Left lung (tissue), 4 donors: ENCODE measurements at regions not wholly inside any gene's neighbourhood (a gene's known extent, or its start where the extent isn't known, plus 50 kb on each side); places are given as distances from the start of the nearest gene placed in this dataset.

Experiments
- ATAC-seq: fragments of 200-7000 bp; cut with Tn5 transposase; one replicate; pipeline ENCODE4 v1.9.1; 2020; ENCODE audit warnings: moderate library complexity
- DNase-seq, 4 donors: peaks; one replicate each; pipeline ENCODE4 v3.0.0-alpha.2; 2013 to 2020
- H3K27ac ChIP-seq, 2 donors: fragments of 200-600 bp; sonication (generic) in 1 of 2; one replicate each; pipeline versions ENCODE4 v1.5.0 to v1.8.0; 2020 to 2021
- H3K27me3 ChIP-seq, 2 donors: fragments of 200-600 bp; sonication (generic) in 1 of 2; one replicate each; pipeline versions ENCODE4 v1.5.0 to v1.8.0; 2020 to 2021
- H3K36me3 ChIP-seq, 2 donors: fragments of 200-600 bp; sonication (generic) in 1 of 2; one replicate each; pipeline versions ENCODE4 v1.5.0 to v1.8.0; 2020 to 2021
- H3K4me1 ChIP-seq, 2 donors: fragments of 200-600 bp; one replicate each; pipeline ENCODE4 v1.8.0; 2021
- H3K4me3 ChIP-seq, 2 donors: fragments of 200-600 bp; sonication (generic) in 1 of 2; one replicate each; pipeline versions ENCODE4 v1.5.0 to v1.8.0; 2020 to 2021; ENCODE audit warnings: mild to moderate bottlenecking in 1 of 2
- H3K9me3 ChIP-seq, 2 donors: fragments of 200-600 bp; sonication (generic) in 1 of 2; one replicate each; pipeline versions ENCODE4 v1.5.0 to v1.8.0; 2020 to 2021
- CTCF ChIP-seq, 2 donors: fragments of 200-600 bp; sonication (generic) in 1 of 2; IDR thresholded peaks; one replicate each; pipeline versions ENCODE4 v1.5.0 to v1.8.0; 2021; ENCODE audit warnings: antibody characterized with exemption in 2 of 2
- intact Hi-C, 2 donors: fragments of 100-400 bp; cut with DNase I; formaldehyde crosslinking; loops; one replicate each; pipeline versions ENCODE4 v1.11.2 to v1.14.2; 2022
- donor health status: DM: no; HTN: yes; CAD: no.
- donor health status: DM: no; HTN: no; CAD: no.

DNA sequence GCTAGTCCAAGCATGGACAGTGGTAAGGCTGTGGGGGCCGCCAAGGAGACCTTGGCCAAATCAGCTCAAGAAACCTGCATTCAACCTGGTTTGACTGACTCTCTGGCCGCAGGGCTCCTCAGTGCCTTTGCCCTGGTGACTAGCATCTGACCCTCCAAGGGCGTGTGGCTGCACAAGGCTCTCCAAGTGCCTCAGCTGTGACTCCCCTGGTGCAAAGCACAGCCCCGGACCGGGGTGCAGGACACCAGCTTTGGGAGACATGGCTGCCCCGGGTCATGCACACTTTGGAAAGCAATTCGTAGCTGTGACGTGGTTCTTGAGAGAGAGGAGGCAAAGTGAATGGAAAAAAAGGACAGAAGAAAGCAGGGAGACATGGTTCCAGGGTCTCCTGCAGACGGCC lies 245.2 kb upstream of the IRX2 start:
- no peak for TF ChIP-seq CTCF (IDR thresholded peaks at IDR 0.05)
- H3K27ac ChIP-seq, result no peak overlapping the region

GRCh38 chr5:2996248-2996647 lies 244.8 kb upstream of the IRX2 start:
- Histone ChIP-seq H3K27me3 (peaks cover 0 to 7% of the 10 kb centered on the region in 2 donors), H3K27ac (no peak overlapping the region), H3K36me3 (no peaks in the 10 kb centered on the region), H3K9me3 (no peaks in the 10 kb centered on the region), H3K4me3 (no peak overlapping the region), H3K4me1 (no peaks in the 10 kb centered on the region)
- intact Hi-C loops, result no loop called here
- no peak for TF ChIP-seq CTCF (IDR thresholded peaks at IDR 0.05)
- ATAC-seq (no peak), DNase-seq (no peak)

More for the DNA sequence above, 245.2 kb upstream of the IRX2 start:
- intact Hi-C loops, result no loop called here
- ATAC-seq, result no peak
- Histone ChIP-seq H3K4me1 (no peaks in the 10 kb centered on the region), H3K27me3 (peaks cover 0 to 7% of the 10 kb centered on the region in 2 donors), H3K4me3 (no peak overlapping the region), H3K9me3 (peaks cover 0 to 2% of the 10 kb centered on the region in 2 donors), H3K36me3 (no peaks in the 10 kb centered on the region)
- no peak for DNase-seq

DNA sequence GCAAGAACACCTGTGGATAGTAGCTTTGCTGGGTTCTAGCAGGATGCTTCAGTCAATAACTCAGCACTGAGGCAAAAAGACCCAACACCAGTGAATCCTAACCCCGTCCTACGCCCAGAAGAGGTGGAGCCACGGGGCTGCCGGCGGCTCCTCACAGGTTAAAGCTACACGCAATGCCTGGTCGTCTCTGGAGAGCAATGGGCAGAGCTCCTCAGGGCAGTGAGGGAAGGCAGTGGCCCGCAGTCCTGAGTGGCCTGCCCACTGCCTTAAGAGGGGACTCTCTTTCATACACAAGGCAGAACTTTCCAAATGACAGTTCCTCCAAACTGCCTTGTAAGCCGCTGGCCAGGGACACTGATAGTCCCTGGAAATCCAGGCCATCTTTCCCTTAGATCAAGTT lies 244.2 kb upstream of the IRX2 start:
- ATAC-seq (no peak), DNase-seq (no peak)
- TF ChIP-seq CTCF (IDR thresholded peaks at IDR 0.05), result no peak
- Histone ChIP-seq H3K27me3 (peaks cover 0 to 7% of the 10 kb centered on the region in 2 donors), H3K27ac (no peak overlapping the region), H3K4me1 (no peaks in the 10 kb centered on the region), H3K9me3 (no peaks in the 10 kb centered on the region), H3K4me3 (no peak overlapping the region), H3K36me3 (no peaks in the 10 kb centered on the region)
- intact Hi-C loops, result no loop called here

GRCh38 chr5:2995035-2995434 lies 243.6 kb upstream of the IRX2 start:
- no peak for TF ChIP-seq CTCF (IDR thresholded peaks at IDR 0.05)
- DNase-seq (no peak), ATAC-seq (no peak)
- peaks cover 0 to 7% of the 10 kb centered on the region in 2 donors for H3K27me3 ChIP-seq
- no peak overlapping the region for H3K4me3 ChIP-seq
- no peaks in the 10 kb centered on the region for H3K4me1 ChIP-seq
- no peaks in the 10 kb centered on the region for H3K9me3 ChIP-seq
- intact Hi-C loops, result no loop called here
- H3K27ac ChIP-seq, result no peak overlapping the region
- no peaks in the 10 kb centered on the region for H3K36me3 ChIP-seq

- TF ChIP-seq CTCF (IDR thresholded peaks at IDR 0.05), result no peak
- no peaks in the 10 kb centered on the region for H3K36me3 ChIP-seq
- no peaks in the 10 kb centered on the region for H3K4me1 ChIP-seq
- no peak overlapping the region for H3K4me3 ChIP-seq
- DNase-seq, result no peak
- H3K9me3 ChIP-seq, result no peaks in the 10 kb centered on the region
- intact Hi-C loops, result no loop called here
- ATAC-seq, result no peak
- H3K27ac ChIP-seq, result no peak overlapping the region
- H3K27me3 ChIP-seq, result peaks cover 0 to 7% of the 10 kb centered on the region in 2 donors
Observed at GRCh38 chr5:2993771-2994170, 242.3 kb upstream of the IRX2 start.
